HUES64 (cell line): ENCODE measurements at regions not wholly inside any gene's neighbourhood (a gene's known extent, or its start where the extent isn't known, plus 50 kb on each side); places are given as distances from the start of the nearest gene placed in this dataset.

ENCODE experiments used
- H3K27ac ChIP-seq: 2 replicates; pipeline ENCODE4 v1.7.0; 2013; ENCODE audit warnings: low read depth, low read length, inconsistent platforms
- H3K27me3 ChIP-seq: 2 replicates; pipeline ENCODE4 v1.6.1; 2013; ENCODE audit warnings: mild to moderate bottlenecking, low read length; ENCODE audit not compliant: insufficient read depth
- H3K36me3 ChIP-seq: 2 replicates; pipeline ENCODE4 v1.6.1; 2013; ENCODE audit warnings: mild to moderate bottlenecking, low read length; ENCODE audit not compliant: insufficient read depth
- H3K4me1 ChIP-seq: 2 replicates; pipeline ENCODE4 v1.6.1; 2013; ENCODE audit warnings: mild to moderate bottlenecking, low read length, moderate library complexity; ENCODE audit not compliant: insufficient read depth
- H3K4me3 ChIP-seq: 2 replicates; pipeline ENCODE4 v1.5.1; 2013; ENCODE audit warnings: mild to moderate bottlenecking, low read length, moderate library complexity
- H3K9ac ChIP-seq: 2 replicates; pipeline ENCODE4 v1.6.1; 2013; ENCODE audit warnings: mild to moderate bottlenecking, low read depth, low read length
- H3K9me3 ChIP-seq: 2 replicates; pipeline ENCODE4 v1.6.1; 2013; ENCODE audit warnings: low read depth, low read length; ENCODE audit not compliant: insufficient read depth
- WGBS: fragments of 150-250, 120-280 bp; methylation state at CpG from one replicate; pipeline ENCODE4 v1.1.7; 2013; ENCODE audit warnings: missing lambda C conversion rate; 5-methylcytosine and 5-hydroxymethylcytosine counted together

DNA sequence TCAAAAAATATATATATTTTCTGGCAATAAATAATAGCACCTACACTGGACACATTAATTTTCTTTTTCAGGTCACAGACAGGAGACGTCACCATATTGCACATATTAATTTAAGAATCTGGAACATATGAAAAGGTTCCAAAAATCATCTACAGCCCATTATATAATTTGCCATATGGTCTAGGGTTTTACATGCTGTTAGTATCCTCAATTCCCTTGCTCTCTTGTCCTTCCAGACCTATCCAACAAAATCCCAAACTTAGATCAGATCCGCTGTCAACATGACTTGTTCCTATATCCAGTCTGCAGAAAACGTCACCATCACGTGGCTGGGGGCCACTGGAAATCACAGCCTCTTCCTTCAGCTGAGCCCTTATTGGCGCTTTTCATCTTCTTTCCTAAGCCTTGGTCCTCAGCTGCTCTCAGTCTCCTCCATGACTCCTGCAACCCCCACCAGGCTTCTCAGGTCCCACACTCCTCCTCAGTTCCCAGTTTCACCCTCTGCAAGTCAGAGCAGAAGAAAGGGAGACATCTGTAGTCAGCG, 192.0 kb upstream of the GATB start:
- H3K36me3 ChIP-seq = no peaks in the 10 kb centered on the region
- H3K4me1 ChIP-seq = peaks cover 15% of the 10 kb centered on the region
- H3K4me3 ChIP-seq = no peak overlapping the region
- no peak overlapping the region for H3K9ac ChIP-seq
- peaks cover 9% of the 10 kb centered on the region for H3K9me3 ChIP-seq
- H3K27ac ChIP-seq = no peak overlapping the region
- 89% methylated on average over 6 of the region's 6 CpGs for WGBS
- H3K27me3 ChIP-seq = no peaks in the 10 kb centered on the region

DNA sequence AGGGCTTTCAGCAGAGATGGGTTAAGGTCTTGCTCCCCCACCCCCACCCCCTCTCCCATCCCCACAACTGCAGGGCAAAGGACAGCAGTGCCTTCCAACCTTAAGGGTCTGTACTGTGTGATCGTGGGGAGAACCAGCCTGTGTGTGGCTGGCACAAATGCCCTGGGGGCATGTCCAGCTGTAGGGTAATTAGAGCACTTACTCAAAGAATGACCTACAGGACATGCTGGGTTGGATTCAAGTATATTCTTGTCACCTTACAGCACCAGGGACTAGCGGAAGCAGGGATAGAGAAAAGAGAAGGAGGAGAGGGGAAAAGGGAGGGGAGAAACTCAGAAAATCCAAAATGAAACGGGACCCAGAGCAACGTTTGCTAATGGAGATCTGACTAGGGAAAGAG, 191.3 kb upstream of the GATB start:
- Histone ChIP-seq H3K9me3 (peaks cover 14% of the 10 kb centered on the region), H3K36me3 (no peaks in the 10 kb centered on the region), H3K9ac (no peak overlapping the region), H3K4me3 (no peak overlapping the region), H3K27me3 (no peaks in the 10 kb centered on the region), H3K4me1 (peaks cover 9% of the 10 kb centered on the region), H3K27ac (no peak overlapping the region)
- WGBS = 71% methylated on average over 4 of the region's 4 CpGs

DNA sequence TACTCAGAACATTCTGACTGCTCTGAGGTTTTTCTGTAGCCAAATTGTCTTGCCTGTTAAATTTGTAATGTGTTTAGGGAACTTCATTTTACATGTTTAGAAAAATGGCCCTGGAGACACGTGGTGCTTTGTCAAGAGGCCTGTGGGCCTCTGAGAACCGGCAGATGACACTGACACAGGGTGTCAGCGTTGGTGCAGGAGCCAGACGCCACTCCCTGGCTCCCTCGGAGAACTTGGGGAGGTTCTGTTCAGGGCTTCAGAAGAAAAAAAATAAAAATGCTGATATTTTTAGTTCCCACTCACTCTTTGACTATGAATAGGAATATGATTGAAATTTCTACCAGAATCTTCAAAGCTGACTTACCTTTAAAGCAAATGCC, 190.9 kb upstream of the GATB start:
- Histone ChIP-seq H3K4me1 (peaks cover 5% of the 10 kb centered on the region), H3K9ac (no peak overlapping the region), H3K9me3 (peaks cover 19% of the 10 kb centered on the region), H3K27me3 (no peaks in the 10 kb centered on the region), H3K36me3 (no peaks in the 10 kb centered on the region), H3K27ac (no peak overlapping the region), H3K4me3 (no peak overlapping the region)
- 80% methylated on average over 5 of the region's 5 CpGs for WGBS

DNA sequence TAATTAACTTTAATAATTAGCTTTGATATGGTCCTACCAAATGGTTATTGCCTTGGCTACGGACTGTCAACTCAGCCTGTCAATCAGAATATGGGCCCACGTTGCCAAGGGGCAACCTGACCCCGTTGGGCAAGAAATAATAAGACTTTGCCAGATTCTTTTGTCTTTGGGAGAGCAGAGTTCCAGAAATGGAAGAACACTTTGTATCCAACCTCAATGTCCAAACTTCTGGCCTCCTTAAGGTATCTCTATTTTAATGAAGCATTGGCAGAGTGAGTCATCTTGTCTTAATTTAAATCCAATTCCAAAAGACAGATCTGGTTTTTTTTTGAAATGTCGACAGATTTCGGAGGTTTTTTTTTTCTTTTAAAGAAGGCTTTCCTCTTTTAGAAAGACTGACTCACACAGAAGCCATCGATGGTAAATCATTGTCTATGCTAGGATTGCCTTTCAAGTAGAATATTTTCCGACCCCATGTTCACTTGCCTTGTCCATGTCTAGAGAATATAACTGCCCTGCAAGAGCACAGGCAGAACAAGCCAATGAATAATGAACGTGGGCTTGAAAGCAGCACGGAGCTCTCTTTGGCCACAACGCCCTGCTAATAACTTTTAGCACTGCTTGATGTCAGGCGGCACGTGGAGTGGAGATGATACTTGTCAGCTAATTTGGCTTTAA, 190.3 kb upstream of the GATB start:
- no peak overlapping the region for H3K4me3 ChIP-seq

DNA sequence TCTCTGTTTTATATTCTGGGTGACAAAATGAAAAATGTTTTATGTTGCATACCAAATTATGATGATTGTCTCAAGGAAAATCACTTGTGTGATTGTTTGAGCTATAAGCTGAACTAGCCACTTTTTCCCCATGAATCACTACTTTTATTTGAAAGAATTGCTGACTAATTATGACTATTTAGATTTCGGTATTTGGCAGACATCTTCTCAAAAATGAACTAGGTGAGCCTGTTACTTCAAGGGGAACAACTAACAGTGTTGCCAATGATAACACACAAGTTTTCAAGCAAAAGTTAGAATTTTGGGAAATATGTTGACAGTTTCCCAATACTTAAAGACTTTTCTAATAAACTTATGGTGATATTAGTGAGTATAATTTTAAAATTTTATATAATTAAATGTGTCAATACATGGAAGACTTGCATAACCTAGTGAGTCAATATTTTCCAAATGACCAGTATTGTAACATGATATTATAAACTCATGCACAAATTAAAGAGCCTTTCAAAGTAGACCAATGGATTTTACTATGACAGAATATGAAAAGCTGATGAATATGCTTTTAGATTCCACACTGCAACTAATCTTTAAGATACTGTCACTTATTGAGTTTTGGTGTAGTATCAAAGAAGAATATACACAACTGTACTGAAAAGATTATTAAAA, 187.7 kb upstream of the GATB start:
- Histone ChIP-seq H3K27ac (no peak overlapping the region), H3K27me3 (no peaks in the 10 kb centered on the region), H3K4me1 (no peaks in the 10 kb centered on the region), H3K4me3 (no peak overlapping the region), H3K9ac (no peak overlapping the region), H3K36me3 (no peaks in the 10 kb centered on the region), H3K9me3 (peaks cover 32% of the 10 kb centered on the region)
- WGBS = 77% methylated on average over 1 of the region's 1 CpG

More for the DNA sequence above, 190.3 kb upstream of the GATB start:
- no peaks in the 10 kb centered on the region for H3K27me3 ChIP-seq
- no peak overlapping the region for H3K9ac ChIP-seq
- H3K4me1 ChIP-seq = no peaks in the 10 kb centered on the region
- H3K36me3 ChIP-seq = no peaks in the 10 kb centered on the region
- H3K9me3 ChIP-seq = peaks cover 24% of the 10 kb centered on the region
- H3K27ac ChIP-seq = no peak overlapping the region
- 94% methylated on average over 12 of the region's 12 CpGs for WGBS

DNA sequence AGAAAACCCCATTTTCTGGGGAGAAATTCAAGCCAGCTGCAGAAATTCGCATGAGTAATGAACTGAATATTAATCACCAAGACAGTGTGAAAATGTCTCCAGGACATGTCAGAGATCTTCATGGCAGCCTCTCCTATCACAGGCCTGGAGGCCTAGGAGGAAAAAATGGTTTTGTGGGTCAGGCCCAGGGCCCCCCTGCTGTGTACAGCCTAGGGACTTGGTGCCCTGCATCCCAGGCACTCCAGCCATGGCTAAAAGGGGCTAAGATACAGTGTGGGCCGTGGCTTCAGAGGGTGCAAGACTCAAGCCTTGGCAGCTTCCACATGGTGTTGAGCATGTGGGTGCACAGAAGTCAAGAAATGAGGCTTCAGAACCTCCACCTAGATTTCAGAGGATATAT, 185.9 kb upstream of the GATB start:
- H3K9me3 ChIP-seq = peaks cover 32% of the 10 kb centered on the region
- H3K9ac ChIP-seq = no peak overlapping the region
- no peak overlapping the region for H3K4me3 ChIP-seq
- H3K4me1 ChIP-seq = no peaks in the 10 kb centered on the region
- H3K27ac ChIP-seq = no peak overlapping the region
- 85% methylated on average over 2 of the region's 2 CpGs for WGBS
- H3K27me3 ChIP-seq = no peaks in the 10 kb centered on the region
- no peaks in the 10 kb centered on the region for H3K36me3 ChIP-seq

DNA sequence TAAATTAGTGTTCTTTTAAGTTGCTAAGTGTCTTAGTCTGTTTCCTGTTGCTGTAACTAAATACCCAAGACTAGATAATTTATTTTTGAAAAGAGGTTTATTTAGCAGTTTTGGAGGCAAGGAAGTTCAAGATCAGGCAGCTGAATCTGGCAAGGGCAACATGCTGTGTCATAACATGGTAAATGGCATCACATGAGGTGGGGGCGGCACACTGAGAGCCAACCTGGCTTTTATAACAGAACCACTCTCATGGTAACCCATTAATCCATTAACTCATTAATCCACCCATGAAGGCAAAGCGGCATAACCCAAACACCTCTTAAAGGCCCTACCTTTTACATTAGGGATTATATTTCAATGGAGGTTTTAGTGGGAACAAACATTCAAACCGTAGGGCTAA, 182.2 kb upstream of the GATB start:
- WGBS = 94% methylated on average over 2 of the region's 3 CpGs
- H3K9me3 ChIP-seq = peaks cover 24% of the 10 kb centered on the region
- no peak overlapping the region for H3K27ac ChIP-seq
- H3K27me3 ChIP-seq = no peaks in the 10 kb centered on the region
- no peaks in the 10 kb centered on the region for H3K36me3 ChIP-seq
- H3K4me3 ChIP-seq = no peak overlapping the region
- no peaks in the 10 kb centered on the region for H3K4me1 ChIP-seq
- no peak overlapping the region for H3K9ac ChIP-seq

DNA sequence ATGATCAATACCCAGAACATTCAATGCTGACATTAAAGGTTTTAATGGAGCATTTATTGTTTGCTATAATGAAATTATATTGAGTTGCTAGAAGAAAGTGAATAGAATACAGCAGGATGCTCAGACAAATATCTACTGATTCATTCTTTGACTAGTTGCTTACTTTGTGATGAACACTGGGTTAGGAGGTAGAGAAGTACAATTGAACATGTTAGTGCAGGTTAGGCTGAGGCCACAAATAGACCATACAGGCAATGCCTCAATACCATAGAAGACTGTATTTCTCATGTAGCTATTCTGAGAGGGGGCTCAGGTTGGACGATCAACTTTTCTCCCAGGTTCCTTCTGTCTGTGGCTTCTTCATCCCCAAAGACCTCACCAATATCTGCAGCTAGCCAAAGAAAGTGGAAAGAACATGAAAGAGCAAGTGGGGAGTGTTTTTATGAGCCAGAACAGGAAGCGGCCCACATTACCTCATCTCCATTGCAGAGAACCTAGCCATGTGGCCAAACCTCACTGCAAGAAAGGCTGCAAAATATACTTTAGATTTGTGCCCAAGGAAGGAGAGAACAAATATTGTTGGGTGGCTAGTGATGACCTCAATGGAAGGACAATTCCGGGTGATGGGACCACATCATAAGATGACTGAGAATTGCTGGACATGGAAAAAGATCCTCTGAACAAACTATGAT, 180.3 kb upstream of the GATB start:
- no peak overlapping the region for H3K4me3 ChIP-seq
- H3K27ac ChIP-seq = no peak overlapping the region
- peaks cover 7% of the 10 kb centered on the region for H3K9me3 ChIP-seq
- H3K9ac ChIP-seq = no peak overlapping the region
- no peaks in the 10 kb centered on the region for H3K36me3 ChIP-seq
- WGBS = 97% methylated on average over 3 of the region's 3 CpGs
- no peaks in the 10 kb centered on the region for H3K27me3 ChIP-seq
- H3K4me1 ChIP-seq = no peaks in the 10 kb centered on the region

DNA sequence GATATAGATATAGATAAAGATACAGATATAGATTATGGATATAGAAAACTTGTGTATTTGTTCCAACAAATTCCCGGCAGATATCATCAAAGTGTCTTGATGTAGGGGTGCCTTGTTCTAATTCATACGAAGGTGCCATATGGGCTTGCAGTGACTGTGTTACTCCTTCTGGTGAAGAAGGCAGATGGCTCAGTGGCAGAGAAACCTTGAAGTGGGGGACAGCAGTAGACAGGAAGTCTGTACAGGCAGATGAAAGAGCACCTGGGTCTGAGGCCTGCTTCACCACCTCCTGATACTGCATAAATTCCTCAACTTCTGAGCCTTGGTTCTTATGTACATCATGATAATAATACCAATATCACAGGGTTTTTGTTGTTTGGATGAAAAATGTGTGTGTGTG, 179.5 kb upstream of the GATB start:
- WGBS = 93% methylated on average over 2 of the region's 2 CpGs
- Histone ChIP-seq H3K9ac (no peak overlapping the region), H3K4me3 (no peak overlapping the region)

DNA sequence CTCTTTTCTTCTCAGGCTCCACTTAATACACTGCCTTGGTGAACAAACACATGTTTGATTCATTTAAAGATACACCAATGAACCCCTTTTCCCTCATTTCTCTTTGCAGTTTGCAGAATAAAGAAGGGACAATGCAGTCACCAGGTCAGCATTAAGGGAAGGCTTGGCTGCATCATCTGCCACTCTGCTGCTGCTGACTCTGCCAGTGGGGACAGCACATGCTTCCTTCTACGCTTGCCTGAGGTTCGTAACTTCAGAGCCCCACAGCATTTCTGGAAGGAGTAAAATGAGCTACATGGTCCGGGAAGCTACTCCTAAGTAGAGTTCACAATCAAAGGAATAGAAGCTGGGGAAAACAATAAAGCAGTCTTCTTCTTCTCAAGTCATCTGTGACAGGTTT, 178.9 kb upstream of the GATB start:
- WGBS = 94% methylated on average over 3 of the region's 3 CpGs
- H3K9ac ChIP-seq = no peak overlapping the region
- H3K4me1 ChIP-seq = no peaks in the 10 kb centered on the region
- no peaks in the 10 kb centered on the region for H3K36me3 ChIP-seq
- H3K27me3 ChIP-seq = no peaks in the 10 kb centered on the region
- no peak overlapping the region for H3K27ac ChIP-seq
- H3K9me3 ChIP-seq = no peaks in the 10 kb centered on the region
- H3K4me3 ChIP-seq = no peak overlapping the region

More for the DNA sequence above, 179.5 kb upstream of the GATB start:
- Histone ChIP-seq H3K4me1 (no peaks in the 10 kb centered on the region), H3K36me3 (no peaks in the 10 kb centered on the region), H3K9me3 (no peaks in the 10 kb centered on the region), H3K27ac (no peak overlapping the region), H3K27me3 (no peaks in the 10 kb centered on the region)

DNA sequence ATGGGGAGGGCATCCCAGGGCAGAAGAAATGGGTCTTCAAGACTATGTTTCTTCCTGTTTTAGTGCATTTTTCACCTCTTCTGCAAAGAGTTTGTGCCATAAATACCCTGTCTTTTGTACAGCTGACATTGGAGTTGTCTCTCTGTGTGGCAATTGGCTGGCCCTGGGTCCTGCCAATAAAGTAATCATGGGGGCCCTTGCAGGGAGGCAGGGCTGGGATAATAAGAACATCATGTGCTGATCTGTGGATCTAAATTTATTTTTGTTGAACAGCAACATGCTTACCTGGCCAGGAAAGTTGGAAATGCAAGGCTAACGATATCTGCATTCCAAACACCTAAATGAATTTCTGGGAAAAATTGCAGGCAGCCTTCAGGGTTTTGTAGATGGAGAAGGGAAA, 174.6 kb upstream of the GATB start:
- Histone ChIP-seq H3K36me3 (no peaks in the 10 kb centered on the region), H3K27me3 (no peaks in the 10 kb centered on the region), H3K9ac (no peak overlapping the region), H3K4me3 (no peak overlapping the region), H3K4me1 (no peaks in the 10 kb centered on the region), H3K9me3 (no peaks in the 10 kb centered on the region), H3K27ac (no peak overlapping the region)
- 100% methylated on average over 1 of the region's 1 CpG for WGBS
